ENCODE measurements at regions not wholly inside any gene's neighbourhood (a gene's known extent, or its start where the extent isn't known, plus 50 kb on each side); places are given as distances from the start of the nearest gene placed in this dataset.
"Not testable (repeated sequence)": the region's sequence is repeated elsewhere in the genome, so short reads cannot be mapped to it uniquely, and the experiment has no call there.

DNA sequence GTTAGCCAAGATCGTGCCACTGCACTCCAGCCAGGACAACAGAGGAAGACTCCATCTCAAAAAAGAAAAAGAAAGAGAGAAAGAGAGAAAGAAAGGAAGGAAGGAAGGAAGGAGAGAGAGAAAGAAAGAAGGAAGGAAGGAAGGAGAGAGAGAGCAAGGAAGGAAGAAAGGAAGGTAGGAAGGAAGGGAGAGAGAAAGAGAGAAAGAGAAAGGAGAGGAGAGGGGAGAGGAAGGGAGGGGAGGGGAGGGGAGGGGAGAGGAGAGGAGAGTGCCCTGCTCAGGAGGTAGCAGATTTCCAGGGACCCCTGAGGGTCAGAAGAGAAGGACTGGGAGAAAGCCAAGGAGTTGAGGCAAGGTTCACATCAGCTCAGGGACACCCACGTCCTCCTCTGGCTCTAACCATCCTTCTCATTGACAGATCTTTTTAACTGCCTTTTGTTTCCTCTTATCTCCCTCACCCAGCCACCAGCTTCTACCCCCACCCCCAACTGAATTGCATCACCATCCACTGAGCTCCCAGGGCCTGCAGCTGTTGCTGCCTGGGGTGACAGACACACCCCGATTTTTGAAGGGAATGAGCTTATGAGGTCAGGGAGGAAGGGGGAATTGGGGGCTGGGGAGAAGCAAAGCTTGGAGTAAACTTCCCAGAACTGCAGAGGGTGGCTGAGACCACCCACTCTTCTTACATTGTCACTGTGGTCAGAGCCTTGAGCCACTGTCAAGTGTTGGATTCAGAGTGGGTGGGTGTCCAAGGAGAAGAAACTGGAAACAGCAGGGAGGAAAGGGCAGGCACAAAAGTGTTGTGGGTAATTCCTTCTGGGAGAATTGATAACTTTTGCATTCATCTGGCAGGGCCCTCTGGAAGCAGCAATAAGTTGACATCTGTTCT is 91.6 kb downstream of the GLUL start:
- no peaks in the 10 kb centered on the region for H3K36me3 ChIP-seq
- no peak overlapping the region for H3K4me3 ChIP-seq
- no peaks in the 10 kb centered on the region for H3K27me3 ChIP-seq
- H3K27ac ChIP-seq = peak overlapping the region in 1 of 2 donors; percentile 63
- peaks cover 0 to 5% of the 10 kb centered on the region in 2 donors for H3K4me1 ChIP-seq
- no peak for DNase-seq (ENCODE audit: low spot score in 2 of 2)
- intact Hi-C loops (cut with DNase I; ENCODE audit: low total_unique reads) = no loop called here
- no peaks in the 10 kb centered on the region for H3K9me3 ChIP-seq
- TF ChIP-seq POLR2A (IDR thresholded peaks at IDR 0.05) = no peak
- TF ChIP-seq, protein P1, sequence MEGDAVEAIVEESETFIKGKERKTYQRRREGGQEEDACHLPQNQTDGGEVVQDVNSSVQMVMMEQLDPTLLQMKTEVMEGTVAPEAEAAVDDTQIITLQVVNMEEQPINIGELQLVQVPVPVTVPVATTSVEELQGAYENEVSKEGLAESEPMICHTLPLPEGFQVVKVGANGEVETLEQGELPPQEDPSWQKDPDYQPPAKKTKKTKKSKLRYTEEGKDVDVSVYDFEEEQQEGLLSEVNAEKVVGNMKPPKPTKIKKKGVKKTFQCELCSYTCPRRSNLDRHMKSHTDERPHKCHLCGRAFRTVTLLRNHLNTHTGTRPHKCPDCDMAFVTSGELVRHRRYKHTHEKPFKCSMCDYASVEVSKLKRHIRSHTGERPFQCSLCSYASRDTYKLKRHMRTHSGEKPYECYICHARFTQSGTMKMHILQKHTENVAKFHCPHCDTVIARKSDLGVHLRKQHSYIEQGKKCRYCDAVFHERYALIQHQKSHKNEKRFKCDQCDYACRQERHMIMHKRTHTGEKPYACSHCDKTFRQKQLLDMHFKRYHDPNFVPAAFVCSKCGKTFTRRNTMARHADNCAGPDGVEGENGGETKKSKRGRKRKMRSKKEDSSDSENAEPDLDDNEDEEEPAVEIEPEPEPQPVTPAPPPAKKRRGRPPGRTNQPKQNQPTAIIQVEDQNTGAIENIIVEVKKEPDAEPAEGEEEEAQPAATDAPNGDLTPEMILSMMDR (IDR thresholded peaks at IDR 0.05) = no peak
- TF ChIP-seq POLR2AphosphoS5 (IDR thresholded peaks at IDR 0.05) = no peak

DNA sequence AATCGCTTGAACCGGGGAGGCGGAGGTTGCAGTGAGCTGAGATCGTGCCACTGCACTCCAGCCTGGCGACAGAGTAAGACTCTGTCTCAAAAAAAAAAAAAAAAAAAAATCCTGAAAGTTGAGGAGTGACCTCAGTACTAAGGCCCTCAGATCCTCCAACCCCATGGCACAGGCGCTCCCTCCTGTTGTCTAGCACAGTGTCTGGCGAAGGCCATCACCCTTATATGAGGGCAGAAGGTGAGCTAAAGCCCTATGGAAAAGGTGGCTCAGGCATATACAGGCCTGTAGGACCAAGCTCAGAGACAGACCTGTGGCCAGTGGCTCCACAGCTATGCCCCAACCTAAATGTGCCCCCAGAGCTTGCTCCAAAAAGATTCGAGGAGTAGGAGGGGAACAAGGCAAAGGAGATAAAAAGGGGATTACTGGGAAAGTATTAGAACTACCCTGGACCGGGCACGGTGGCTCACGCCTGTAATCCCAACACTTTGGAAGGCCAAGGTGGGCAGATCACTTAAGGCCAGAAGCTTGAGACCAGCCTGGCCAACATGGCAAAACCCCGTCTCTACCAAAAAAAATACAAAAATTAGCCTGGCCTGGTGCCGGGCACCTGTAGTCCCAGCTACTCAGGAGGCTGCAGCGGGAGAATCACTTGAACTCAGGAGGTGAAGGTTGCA is 92.4 kb downstream of the GLUL start:
- H3K27ac ChIP-seq; intact Hi-C loops (cut with DNase I; ENCODE audit: low total_unique reads); H3K27me3 ChIP-seq; H3K4me3 ChIP-seq; H3K36me3 ChIP-seq; DNase-seq (ENCODE audit: low spot score in 2 of 2); H3K4me1 ChIP-seq; H3K9me3 ChIP-seq: not testable (repeated sequence)

DNA sequence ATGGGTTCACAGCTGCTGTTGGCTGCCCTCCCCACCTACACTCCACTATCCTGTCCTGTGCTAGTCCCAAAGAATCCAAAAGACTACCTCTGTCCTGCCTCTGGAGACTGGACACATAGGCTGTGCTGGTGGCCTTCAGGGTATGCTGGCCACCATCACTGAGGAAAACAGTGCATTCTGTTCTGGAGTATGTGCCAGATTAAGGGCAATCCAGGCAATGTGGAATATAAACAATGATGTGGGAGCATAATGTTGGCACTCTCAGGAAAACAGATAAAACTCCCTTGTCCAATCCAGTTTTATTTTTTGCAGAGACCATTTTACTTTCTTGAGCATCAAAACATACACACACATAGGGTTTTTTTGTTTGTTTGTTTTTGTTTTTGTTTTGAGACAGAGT is 94.3 kb downstream of the GLUL start:
- Histone ChIP-seq H3K27ac (no peak overlapping the region), H3K4me1 (no peaks in the 10 kb centered on the region), H3K36me3 (no peaks in the 10 kb centered on the region), H3K9me3 (no peaks in the 10 kb centered on the region), H3K27me3 (no peaks in the 10 kb centered on the region), H3K4me3 (no peak overlapping the region)
- TF ChIP-seq POLR2AphosphoS5 (IDR thresholded peaks at IDR 0.05) (no peak), POLR2A (IDR thresholded peaks at IDR 0.05) (no peak)
- TF ChIP-seq, protein P1 (IDR thresholded peaks at IDR 0.05) = no peak
- intact Hi-C loops (cut with DNase I; ENCODE audit: low total_unique reads) = no loop called here
- no peak for DNase-seq (ENCODE audit: low spot score in 2 of 2)

DNA sequence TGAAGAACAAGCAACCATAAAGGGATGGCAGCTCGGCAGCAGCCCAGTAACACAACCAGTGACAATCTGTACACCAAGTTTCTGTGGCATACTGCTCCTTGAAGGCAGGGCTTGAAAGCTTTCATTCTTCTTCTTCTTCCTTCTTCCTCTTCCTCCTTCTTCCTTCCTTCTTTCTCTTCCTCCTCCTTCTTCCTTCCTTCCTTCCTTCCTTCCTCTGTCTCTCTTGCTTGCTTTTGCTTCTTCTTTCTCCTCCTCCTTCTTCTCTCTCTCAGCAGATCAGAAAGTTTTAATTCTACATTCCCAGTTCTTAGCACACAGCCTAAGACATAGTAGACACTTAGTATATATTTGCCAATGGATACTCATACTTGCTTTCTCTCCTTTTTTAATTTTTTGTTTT is 95.9 kb downstream of the GLUL start:
- H3K9me3 ChIP-seq = no peaks in the 10 kb centered on the region
- no peaks in the 10 kb centered on the region for H3K36me3 ChIP-seq
- H3K4me1 ChIP-seq = no peaks in the 10 kb centered on the region
- intact Hi-C loops (cut with DNase I; ENCODE audit: low total_unique reads) = no loop called here
- no peak overlapping the region for H3K4me3 ChIP-seq
- no peak overlapping the region for H3K27ac ChIP-seq
- DNase-seq (ENCODE audit: low spot score in 2 of 2) = no peak
- no peak for TF ChIP-seq POLR2A (IDR thresholded peaks at IDR 0.05)
- TF ChIP-seq, protein P1 (IDR thresholded peaks at IDR 0.05) = no peak
- TF ChIP-seq POLR2AphosphoS5 (IDR thresholded peaks at IDR 0.05) = no peak
- no peaks in the 10 kb centered on the region for H3K27me3 ChIP-seq

DNA sequence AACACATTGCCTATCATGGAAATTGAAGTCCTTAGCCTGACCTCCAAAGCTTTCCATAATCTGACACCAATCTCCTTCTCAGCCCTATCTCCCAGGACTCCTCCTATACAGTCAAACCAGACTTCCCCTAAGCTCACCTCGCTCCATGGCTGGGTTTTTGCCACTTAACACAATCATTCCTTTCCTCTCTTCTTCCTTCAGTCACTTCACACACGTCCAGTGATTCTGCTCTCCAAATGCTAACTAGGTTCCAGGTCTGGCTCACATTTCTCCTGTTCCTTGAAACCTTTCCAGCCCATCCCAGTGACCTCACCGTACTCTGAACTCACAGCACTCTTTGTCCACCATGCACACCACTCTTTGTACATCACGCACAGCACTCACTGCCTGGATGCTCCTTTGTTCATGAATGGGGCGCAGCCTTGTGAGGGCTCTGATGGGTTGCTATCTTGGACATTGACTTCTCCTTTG is 98.4 kb downstream of the GLUL start:
- Histone ChIP-seq H3K27me3 (no peaks in the 10 kb centered on the region), H3K9me3 (no peaks in the 10 kb centered on the region), H3K36me3 (no peaks in the 10 kb centered on the region), H3K27ac (no peak overlapping the region), H3K4me1 (no peaks in the 10 kb centered on the region), H3K4me3 (no peak overlapping the region)
- no peak for DNase-seq (ENCODE audit: low spot score in 2 of 2)
- TF ChIP-seq, protein P1 (IDR thresholded peaks at IDR 0.05) = no peak
- TF ChIP-seq POLR2A (IDR thresholded peaks at IDR 0.05) = no peak
- TF ChIP-seq POLR2AphosphoS5 (IDR thresholded peaks at IDR 0.05) = no peak
- intact Hi-C loops (cut with DNase I; ENCODE audit: low total_unique reads) = no loop called here
